ENCODE measurements at regions not wholly inside any gene's neighbourhood (a gene's known extent, or its start where the extent isn't known, plus 50 kb on each side); places are given as distances from the start of the nearest gene placed in this dataset.

DNA sequence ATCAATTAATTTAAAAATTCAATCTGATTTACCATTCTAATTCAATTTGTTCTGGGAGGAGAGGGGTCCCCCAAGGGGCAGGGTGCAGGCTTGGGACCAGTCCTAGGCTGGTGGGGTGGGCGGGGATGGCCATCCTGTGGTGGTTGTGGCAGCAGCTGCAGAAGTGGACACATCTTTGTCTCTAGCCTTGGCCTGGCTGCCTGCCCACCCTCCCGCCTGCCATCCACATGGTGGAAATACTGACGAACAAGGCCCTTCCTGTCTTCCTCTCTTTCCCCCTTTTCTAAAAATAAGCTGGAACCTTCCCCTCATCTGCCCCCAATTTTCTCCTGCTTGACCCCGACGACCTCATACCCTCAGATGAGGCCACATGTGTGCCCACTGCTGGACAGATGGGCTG lies 130.9 kb downstream of the FOXD2 start:
- H3K27ac ChIP-seq (ENCODE audit: low read length in 2 of 2) = no peak overlapping the region
- H3K9ac ChIP-seq (ENCODE audit: low read length) = no peak overlapping the region
- no peak overlapping the region for H3K27ac Mint-ChIP-seq
- ATAC-seq (ENCODE audit: low read depth) = no peak
- no peaks in the 10 kb centered on the region for H3K4me1 ChIP-seq (ENCODE audit: control insufficient read depth in 2 of 2, insufficient read depth in 2 of 2, low read length in 2 of 2)
- H3K9me3 ChIP-seq (ENCODE audit: control extremely low read depth in 1 of 3, control insufficient read depth in 2 of 3, insufficient read depth in 1 of 3, low read length in 2 of 3) = no peaks in the 10 kb centered on the region
- intact Hi-C loops (cut with micrococcal nuclease) = no loop called here
- ChIA-PET POLR2A (no interaction called here), CTCF (no interaction called here)
- no peak for DNase-seq
- H3K4me3 ChIP-seq (ENCODE audit: control extremely low read depth in 1 of 5, extremely low read depth in 1 of 5, insufficient read depth in 1 of 5, low read depth in 2 of 5, low read length in 4 of 5) = no peak overlapping the region
- H3K36me3 ChIP-seq (replicated peaks in 1 of 2; ENCODE audit: control extremely low read depth in 1 of 2, control insufficient read depth in 1 of 2, extremely low read depth in 1 of 2, insufficient read depth in 2 of 2, low read length in 1 of 2) = no peaks in the 10 kb centered on the region
- TF ChIP-seq, protein P1, sequence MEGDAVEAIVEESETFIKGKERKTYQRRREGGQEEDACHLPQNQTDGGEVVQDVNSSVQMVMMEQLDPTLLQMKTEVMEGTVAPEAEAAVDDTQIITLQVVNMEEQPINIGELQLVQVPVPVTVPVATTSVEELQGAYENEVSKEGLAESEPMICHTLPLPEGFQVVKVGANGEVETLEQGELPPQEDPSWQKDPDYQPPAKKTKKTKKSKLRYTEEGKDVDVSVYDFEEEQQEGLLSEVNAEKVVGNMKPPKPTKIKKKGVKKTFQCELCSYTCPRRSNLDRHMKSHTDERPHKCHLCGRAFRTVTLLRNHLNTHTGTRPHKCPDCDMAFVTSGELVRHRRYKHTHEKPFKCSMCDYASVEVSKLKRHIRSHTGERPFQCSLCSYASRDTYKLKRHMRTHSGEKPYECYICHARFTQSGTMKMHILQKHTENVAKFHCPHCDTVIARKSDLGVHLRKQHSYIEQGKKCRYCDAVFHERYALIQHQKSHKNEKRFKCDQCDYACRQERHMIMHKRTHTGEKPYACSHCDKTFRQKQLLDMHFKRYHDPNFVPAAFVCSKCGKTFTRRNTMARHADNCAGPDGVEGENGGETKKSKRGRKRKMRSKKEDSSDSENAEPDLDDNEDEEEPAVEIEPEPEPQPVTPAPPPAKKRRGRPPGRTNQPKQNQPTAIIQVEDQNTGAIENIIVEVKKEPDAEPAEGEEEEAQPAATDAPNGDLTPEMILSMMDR (IDR thresholded peaks at IDR 0.05) = no peak
- TF ChIP-seq EZH2 (IDR thresholded peaks at IDR 0.05; ENCODE audit: borderline replicate concordance, insufficient read depth, low read depth, low read length, poor library complexity, severe bottlenecking) = no peak
- H3K4me2 ChIP-seq (replicated peaks; ENCODE audit: low read depth, low read length, poor library complexity, severe bottlenecking) = no peak overlapping the region
- WGBS (ENCODE audit: insufficient coverage) = 67% methylated on average over 3 of the region's 5 CpGs
- H3K9me3 Mint-ChIP-seq (ENCODE audit: insufficient read depth) = no peaks in the 10 kb centered on the region
- H4K20me1 ChIP-seq (ENCODE audit: control insufficient read depth, insufficient read depth, low read length, poor library complexity, severe bottlenecking) = no peaks in the 10 kb centered on the region
- peaks cover 3% of the 10 kb centered on the region for H3K27me3 Mint-ChIP-seq
- no peaks in the 10 kb centered on the region for H3K79me2 ChIP-seq (ENCODE audit: control insufficient read depth, insufficient read depth, low read length)
- no peak overlapping the region for H3K4me3 Mint-ChIP-seq
- H3K27me3 ChIP-seq (replicated peaks in 1 of 4; ENCODE audit: control extremely low read depth in 1 of 4, control insufficient read depth in 3 of 4, insufficient read depth in 4 of 4, low read length in 3 of 4) = peaks cover 0 to 5% (median 0%) of the 10 kb centered on the region in 4 experiments
- H3K4me1 Mint-ChIP-seq = no peaks in the 10 kb centered on the region
- H2AFZ ChIP-seq (ENCODE audit: insufficient read depth, low read depth, low read length, poor library complexity, severe bottlenecking) = no peak overlapping the region

DNA sequence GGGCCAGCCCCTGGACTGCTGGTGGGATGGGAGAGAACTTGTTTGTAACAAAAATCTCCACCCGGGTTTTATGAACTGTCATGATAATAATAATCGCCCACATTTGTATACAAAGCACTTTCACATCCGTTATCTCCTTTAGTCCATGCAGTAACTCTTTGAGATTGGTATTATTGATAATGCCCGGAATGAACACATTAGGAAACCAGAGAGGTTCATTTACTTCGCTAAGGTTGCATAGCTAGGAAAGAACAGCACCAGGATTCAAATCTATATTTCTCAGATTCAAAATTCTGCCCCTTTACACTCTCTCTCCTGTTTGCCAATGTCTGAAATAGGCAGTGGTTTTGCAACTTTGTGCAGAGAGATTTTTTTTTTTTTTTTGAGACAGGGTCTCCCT lies 131.4 kb downstream of the FOXD2 start:
- H2AFZ ChIP-seq (ENCODE audit: insufficient read depth, low read depth, low read length, poor library complexity, severe bottlenecking) = no peak overlapping the region
- no peaks in the 10 kb centered on the region for H4K20me1 ChIP-seq (ENCODE audit: control insufficient read depth, insufficient read depth, low read length, poor library complexity, severe bottlenecking)
- POLR2A ChIA-PET = no interaction called here
- Mint-ChIP-seq H3K4me1 (no peaks in the 10 kb centered on the region), H3K9me3 (ENCODE audit: insufficient read depth) (no peaks in the 10 kb centered on the region), H3K4me3 (no peak overlapping the region), H3K27ac (no peak overlapping the region), H3K27me3 (peaks cover 6% of the 10 kb centered on the region)
- DNase-seq = no peak
- H3K4me3 ChIP-seq (ENCODE audit: control extremely low read depth in 1 of 5, extremely low read depth in 1 of 5, insufficient read depth in 1 of 5, low read depth in 2 of 5, low read length in 4 of 5) = no peak overlapping the region
- no CpG with 5 or more reads among the region's 5 CpGs for whole genome bisulfite sequencing (ENCODE audit: insufficient coverage)
- H3K36me3 ChIP-seq (replicated peaks in 1 of 2; ENCODE audit: control extremely low read depth in 1 of 2, control insufficient read depth in 1 of 2, extremely low read depth in 1 of 2, insufficient read depth in 2 of 2, low read length in 1 of 2) = no peaks in the 10 kb centered on the region
- intact Hi-C loops (cut with micrococcal nuclease) = no loop called here
- no peak overlapping the region for H3K27ac ChIP-seq (ENCODE audit: low read length in 2 of 2)
- H3K9me3 ChIP-seq (ENCODE audit: control extremely low read depth in 1 of 3, control insufficient read depth in 2 of 3, insufficient read depth in 1 of 3, low read length in 2 of 3) = no peaks in the 10 kb centered on the region
- CTCF ChIA-PET = no interaction called here
- no peak overlapping the region for H3K4me2 ChIP-seq (replicated peaks; ENCODE audit: low read depth, low read length, poor library complexity, severe bottlenecking)
- no peaks in the 10 kb centered on the region for H3K79me2 ChIP-seq (ENCODE audit: control insufficient read depth, insufficient read depth, low read length)
- H3K27me3 ChIP-seq (replicated peaks in 1 of 4; ENCODE audit: control extremely low read depth in 1 of 4, control insufficient read depth in 3 of 4, insufficient read depth in 4 of 4, low read length in 3 of 4) = peaks cover 0 to 5% (median 0%) of the 10 kb centered on the region in 4 experiments
- no peak for ATAC-seq (ENCODE audit: low read depth)
- no peak overlapping the region for H3K9ac ChIP-seq (ENCODE audit: low read length)
- H3K4me1 ChIP-seq (ENCODE audit: control insufficient read depth in 2 of 2, insufficient read depth in 2 of 2, low read length in 2 of 2) = no peaks in the 10 kb centered on the region
- TF ChIP-seq, protein P1 (IDR thresholded peaks at IDR 0.05) = no peak
- no peak for TF ChIP-seq EZH2 (IDR thresholded peaks at IDR 0.05; ENCODE audit: borderline replicate concordance, insufficient read depth, low read depth, low read length, poor library complexity, severe bottlenecking)

Data from B cell (primary cell).